Parathyroid adenoma (tissue), 2 donors: ENCODE measurements at regions not wholly inside any gene's neighbourhood (a gene's known extent, or its start where the extent isn't known, plus 50 kb on each side); places are given as distances from the start of the nearest gene placed in this dataset.

Experiments used
- H2AFZ ChIP-seq: fragments of 300-600 bp; sonication (generic); one replicate; pipeline ENCODE4 v1.7.0; 2017; ENCODE audit warnings: antibody characterized with exemption, mild to moderate bottlenecking
- H3K27ac ChIP-seq: fragments of 300-600 bp; sonication (generic); one replicate; pipeline ENCODE4 v1.7.0; 2017
- H3K27me3 ChIP-seq: fragments of 300-600 bp; sonication (generic); one replicate; pipeline ENCODE4 v1.7.0; 2017; ENCODE audit warnings: low read length; ENCODE audit not compliant: control insufficient read depth, insufficient read depth
- H3K36me3 ChIP-seq: fragments of 300-600 bp; sonication (generic); one replicate; pipeline ENCODE4 v1.7.0; 2017; ENCODE audit warnings: low read length; ENCODE audit not compliant: control insufficient read depth, insufficient read depth
- H3K4me1 ChIP-seq: fragments of 300-600 bp; sonication (generic); one replicate; pipeline ENCODE4 v1.7.0; 2017; ENCODE audit warnings: control low read depth
- H3K4me2 ChIP-seq: fragments of 300-600 bp; sonication (generic); one replicate; pipeline ENCODE4 v1.7.0; 2017; ENCODE audit warnings: low read length
- H3K4me3 ChIP-seq: fragments of 300-600 bp; sonication (generic); one replicate; pipeline ENCODE4 v1.7.0; 2017; ENCODE audit warnings: low read depth, low read length
- H3K79me2 ChIP-seq: fragments of 300-600 bp; sonication (generic); one replicate; pipeline ENCODE4 v1.7.0; 2017; ENCODE audit warnings: control low read depth
- H3K9ac ChIP-seq: fragments of 300-600 bp; sonication (generic); one replicate; pipeline ENCODE4 v1.7.0; 2017; ENCODE audit warnings: mild to moderate bottlenecking
- H3K9me3 ChIP-seq: fragments of 300-600 bp; sonication (generic); one replicate; pipeline ENCODE4 v1.7.0; 2017; ENCODE audit warnings: low read length; ENCODE audit not compliant: control insufficient read depth
- CTCF ChIP-seq: fragments of 300-600 bp; sonication (generic); IDR thresholded peaks from one replicate; pipeline ENCODE4 v1.7.0; 2017; ENCODE audit warnings: antibody characterized with exemption, mild to moderate bottlenecking
- donor health status: primary hyperparathyroidism.

- no peak for TF ChIP-seq CTCF
- no peaks in the 10 kb centered on the region for H3K9me3 ChIP-seq
- no peaks in the 10 kb centered on the region for H3K4me1 ChIP-seq
- H3K27ac ChIP-seq = no peak overlapping the region
- no peaks in the 10 kb centered on the region for H3K36me3 ChIP-seq
- H3K9ac ChIP-seq = no peak overlapping the region
- no peak overlapping the region for H3K4me3 ChIP-seq
- H3K4me2 ChIP-seq = no peak overlapping the region
- no peaks in the 10 kb centered on the region for H3K27me3 ChIP-seq
- H2AFZ ChIP-seq = no peak overlapping the region
- H3K79me2 ChIP-seq = no peaks in the 10 kb centered on the region
Observed at GRCh38 chr2:194252127-194252526, 1404.9 kb upstream of the SLC39A10 start.

- no peak overlapping the region for H3K27ac ChIP-seq
- no peak overlapping the region for H3K4me3 ChIP-seq
- TF ChIP-seq CTCF = no peak
Observed at GRCh38 chr2:194232600-194232999, 1424.4 kb upstream of the SLC39A10 start.

GRCh38 chr2:194223218-194223617, 1433.8 kb upstream of the SLC39A10 start:
- Histone ChIP-seq H3K27ac (no peak overlapping the region), H3K36me3 (no peaks in the 10 kb centered on the region), H3K9me3 (no peaks in the 10 kb centered on the region), H3K9ac (no peak overlapping the region), H2AFZ (no peak overlapping the region), H3K4me3 (no peak overlapping the region), H3K4me1 (no peaks in the 10 kb centered on the region), H3K79me2 (no peaks in the 10 kb centered on the region), H3K27me3 (no peaks in the 10 kb centered on the region), H3K4me2 (no peak overlapping the region)
- no peak for TF ChIP-seq CTCF

More at GRCh38 chr2:194232600-194232999, 1424.4 kb upstream of the SLC39A10 start:
- Histone ChIP-seq H3K4me1 (no peaks in the 10 kb centered on the region), H3K36me3 (no peaks in the 10 kb centered on the region), H2AFZ (no peak overlapping the region), H3K4me2 (no peak overlapping the region), H3K9me3 (no peaks in the 10 kb centered on the region), H3K79me2 (no peaks in the 10 kb centered on the region), H3K27me3 (no peaks in the 10 kb centered on the region), H3K9ac (no peak overlapping the region)

- Histone ChIP-seq H3K4me1 (no peaks in the 10 kb centered on the region), H3K9me3 (no peaks in the 10 kb centered on the region), H3K9ac (no peak overlapping the region), H3K36me3 (no peaks in the 10 kb centered on the region), H3K27ac (no peak overlapping the region), H3K4me3 (no peak overlapping the region), H3K79me2 (no peaks in the 10 kb centered on the region), H3K4me2 (no peak overlapping the region), H2AFZ (no peak overlapping the region), H3K27me3 (no peaks in the 10 kb centered on the region)
- TF ChIP-seq CTCF = no peak
Observed at GRCh38 chr2:194214192-194214591, 1442.8 kb upstream of the SLC39A10 start.

- Histone ChIP-seq H3K27ac (no peak overlapping the region), H3K36me3 (no peaks in the 10 kb centered on the region), H3K27me3 (no peaks in the 10 kb centered on the region), H2AFZ (no peak overlapping the region), H3K4me3 (no peak overlapping the region), H3K4me1 (no peaks in the 10 kb centered on the region), H3K79me2 (no peaks in the 10 kb centered on the region), H3K4me2 (no peak overlapping the region), H3K9ac (no peak overlapping the region), H3K9me3 (no peaks in the 10 kb centered on the region)
- no peak for TF ChIP-seq CTCF
Observed at GRCh38 chr2:194205568-194206227, 1451.3 kb upstream of the SLC39A10 start.
